IMR-90 (cell line): ENCODE measurements at regions not wholly inside any gene's neighbourhood (a gene's known extent, or its start where the extent isn't known, plus 50 kb on each side); places are given as distances from the start of the nearest gene placed in this dataset.

Experiments
- ATAC-seq: fragments of 200-7000 bp; cut with Tn5 transposase; 2 replicates; pipeline ENCODE4 v1.9.1; 2020; ENCODE audit warnings: low read depth, mild to moderate bottlenecking, moderate library complexity
- BruUV-seq: library from RNA; stranded (reverse); fragments of 400-500 nt; replicated peaks from 2 replicates; lab custom pipeline; 2021; lab: Mats Ljungman, UMichigan
- CTCF ChIA-PET: fragments of 300-600 bp; formaldehyde crosslinking; extraction: SDS; loops from one replicate; lab custom pipeline; 2021; ENCODE audit warnings: antibody characterized with exemption; lab: Yijun Ruan, JAX
- POLR2A ChIA-PET: fragments of 300-600 bp; sonication (Branson Sonifier 250); formaldehyde crosslinking; loops from one replicate; lab custom pipeline; 2022; ENCODE audit warnings: antibody characterized with exemption; ENCODE audit not compliant: unreplicated experiment; lab: Charles Lee
- DNase-seq: peaks from one replicate; pipeline ENCODE4 v3.0.0; 2013
- H2AFZ ChIP-seq: replicated peaks from 2 replicates; pipeline ENCODE3; 2013; ENCODE audit warnings: low read length, mild to moderate bottlenecking; ENCODE audit not compliant: poor library complexity
- H2AK5ac ChIP-seq: 2 replicates; pipeline ENCODE4 v1.6.1; 2013; ENCODE audit warnings: low read depth, low read length, inconsistent platforms
- H2AK9ac ChIP-seq: replicated peaks from 2 replicates; pipeline ENCODE3; 2013; ENCODE audit warnings: mild to moderate bottlenecking, low read depth, low read length, moderate library complexity; ENCODE audit not compliant: poor library complexity
- H2BK120ac ChIP-seq: 2 replicates; pipeline ENCODE4 v1.6.1; 2013; ENCODE audit warnings: low read depth, low read length, inconsistent platforms
- H2BK15ac ChIP-seq: 3 replicates; pipeline ENCODE4 v1.6.1; 2013; ENCODE audit warnings: low read depth, low read length, inconsistent platforms
- H2BK20ac ChIP-seq: 2 replicates; pipeline ENCODE4 v1.6.1; 2013; ENCODE audit warnings: low read depth, mild to moderate bottlenecking, inconsistent platforms, low read length, moderate library complexity
- H2BK5ac ChIP-seq: 2 replicates; pipeline ENCODE4 v1.6.1; 2013; ENCODE audit warnings: mild to moderate bottlenecking, low read depth, low read length, inconsistent platforms; ENCODE audit not compliant: poor library complexity, severe bottlenecking
- H3K14ac ChIP-seq: replicated peaks from 2 replicates; pipeline ENCODE4 v1.6.1; 2013; ENCODE audit warnings: low read depth, low read length, inconsistent platforms
- H3K18ac ChIP-seq: 2 replicates; pipeline ENCODE4 v1.6.1; 2013; ENCODE audit warnings: low read depth, low read length, control low read depth
- H3K23ac ChIP-seq: 2 replicates; pipeline ENCODE4 v1.6.1; 2013; ENCODE audit warnings: low read depth, low read length, inconsistent platforms
- H3K27ac ChIP-seq: 2 replicates; pipeline ENCODE4 v1.5.1; 2013; ENCODE audit warnings: mild to moderate bottlenecking, control low read depth, low read length; ENCODE audit not compliant: insufficient read depth
- H3K27me3 ChIP-seq: 2 replicates; pipeline ENCODE4 v1.6.1; 2013; ENCODE audit warnings: low read length; ENCODE audit not compliant: control insufficient read depth, insufficient read depth
- H3K36me3 ChIP-seq: 2 replicates; pipeline ENCODE4 v1.6.1; 2013; ENCODE audit warnings: low read length, mixed read lengths; ENCODE audit not compliant: control insufficient read depth, insufficient read depth
- H3K4ac ChIP-seq: 2 replicates; pipeline ENCODE4 v1.6.1; 2013; ENCODE audit warnings: low read depth, low read length, inconsistent platforms
- H3K4me1 ChIP-seq: 2 replicates; pipeline ENCODE4 v1.6.1; 2013; ENCODE audit warnings: low read length, mixed read lengths; ENCODE audit not compliant: control insufficient read depth, insufficient read depth
- H3K4me2 ChIP-seq: 2 replicates; pipeline ENCODE4 v1.6.1; 2013; ENCODE audit warnings: low read depth, mild to moderate bottlenecking, control low read depth, low read length, moderate library complexity
- H3K4me3 ChIP-seq: 2 replicates; pipeline ENCODE4 v1.5.1; 2013; ENCODE audit warnings: low read depth, mild to moderate bottlenecking, control low read depth, low read length, moderate library complexity; ENCODE audit not compliant: insufficient read depth
- H3K56ac ChIP-seq: 2 replicates; pipeline ENCODE4 v1.6.1; 2013; ENCODE audit warnings: low read length, inconsistent platforms; ENCODE audit not compliant: insufficient read depth; ENCODE audit errors: extremely low read depth
- H3K79me1 ChIP-seq, 2 experiments: 2 replicates each; pipeline ENCODE4 v1.6.1; 2013; ENCODE audit warnings: low read length in 2 of 2, inconsistent platforms in 1 of 2, low read depth in 1 of 2
- H3K9ac ChIP-seq: 2 replicates; pipeline ENCODE4 v1.6.1; 2013; ENCODE audit warnings: low read depth, low read length, control low read depth
- H3K9me1 ChIP-seq: 2 replicates; pipeline ENCODE4 v1.6.1; 2013; ENCODE audit warnings: low read length, inconsistent platforms; ENCODE audit not compliant: insufficient read depth
- H3K9me3 ChIP-seq: 2 replicates; pipeline ENCODE4 v1.6.1; 2013; ENCODE audit warnings: low read length; ENCODE audit not compliant: control insufficient read depth, insufficient read depth
- H4K20me1 ChIP-seq: 2 replicates; pipeline ENCODE4 v1.6.1; 2013; ENCODE audit warnings: low read length, inconsistent platforms; ENCODE audit not compliant: insufficient read depth
- H4K5ac ChIP-seq: 2 replicates; pipeline ENCODE4 v1.6.1; 2013; ENCODE audit warnings: mild to moderate bottlenecking, low read depth, low read length, control low read depth
- H4K8ac ChIP-seq, 2 experiments: 2 replicates each; pipeline ENCODE4 v1.6.1; 2013; ENCODE audit warnings: low read depth in 2 of 2, low read length in 2 of 2, control low read depth in 1 of 2, inconsistent platforms in 1 of 2
- H4K91ac ChIP-seq: 2 replicates; pipeline ENCODE4 v1.6.1; 2013; ENCODE audit warnings: low read depth, low read length, inconsistent platforms; ENCODE audit not compliant: insufficient read depth
- BHLHE40 ChIP-seq: fragments of 150-350 bp; IDR thresholded peaks from 2 replicates; pipeline ENCODE4 v1.6.1; 2016; ENCODE audit warnings: mild to moderate bottlenecking, low read depth, low read length
- CEBPB ChIP-seq: IDR thresholded peaks from 2 replicates; pipeline ENCODE4 v1.6.1; 2012; ENCODE audit warnings: low read depth, low read length, improper control_type of control experiment
- CHD1 ChIP-seq: IDR thresholded peaks from 2 replicates; pipeline ENCODE4 v1.6.1; 2012; ENCODE audit warnings: low read depth, low read length, improper control_type of control experiment
- CTCF ChIP-seq: conservative IDR thresholded peaks from 2 replicates; pipeline ENCODE4 v1.5.1; 2012; ENCODE audit warnings: mild to moderate bottlenecking, low read depth, low read length, improper control_type of control experiment
- ELK1 ChIP-seq: fragments of 150-350 bp; IDR thresholded peaks from 2 replicates; pipeline ENCODE4 v1.6.1; 2016; ENCODE audit warnings: low read depth, mild to moderate bottlenecking, low read length, moderate library complexity, borderline replicate concordance
- FOS ChIP-seq: fragments of 150-350 bp; IDR thresholded peaks from 2 replicates; pipeline ENCODE4 v1.6.1; 2016; ENCODE audit warnings: low read depth, low read length
- MAFK ChIP-seq: IDR thresholded peaks from 2 replicates; pipeline ENCODE4 v1.6.1; 2012; ENCODE audit warnings: low read depth, low read length, improper control_type of control experiment
- MAZ ChIP-seq: IDR thresholded peaks from 2 replicates; pipeline ENCODE4 v1.6.1; 2012; ENCODE audit warnings: low read depth, mild to moderate bottlenecking, low read length, improper control_type of control experiment, moderate library complexity, borderline replicate concordance
- MXI1 ChIP-seq: IDR thresholded peaks from 2 replicates; pipeline ENCODE4 v1.6.1; 2012; ENCODE audit warnings: low read depth, mild to moderate bottlenecking, low read length, moderate library complexity, borderline replicate concordance
- NFE2L2 ChIP-seq: fragments of 150-350 bp; IDR thresholded peaks from 2 replicates; pipeline ENCODE4 v1.6.1; 2016; ENCODE audit warnings: low read depth, mild to moderate bottlenecking, low read length
- POLR2A ChIP-seq: IDR thresholded peaks from 2 replicates; pipeline ENCODE4 v1.6.1; 2012; ENCODE audit warnings: mild to moderate bottlenecking, low read depth, low read length
- RAD21 ChIP-seq: IDR thresholded peaks from 2 replicates; pipeline ENCODE4 v1.6.1; 2012; ENCODE audit warnings: low read length, improper control_type of control experiment
- RCOR1 ChIP-seq: IDR thresholded peaks from 2 replicates; pipeline ENCODE4 v1.6.1; 2012; ENCODE audit warnings: mild to moderate bottlenecking, low read length, improper control_type of control experiment; ENCODE audit not compliant: insufficient replicate concordance
- RFX5 ChIP-seq: IDR thresholded peaks from 2 replicates; pipeline ENCODE4 v1.8.0; 2012; ENCODE audit warnings: low read depth, mild to moderate bottlenecking, low read length, moderate library complexity
- SMC3 ChIP-seq: fragments of 150-350 bp; IDR thresholded peaks from 2 replicates; pipeline ENCODE4 v1.6.1; 2016; ENCODE audit warnings: low read depth, mild to moderate bottlenecking, antibody characterized with exemption, low read length, moderate library complexity
- USF2 ChIP-seq: fragments of 150-350 bp; IDR thresholded peaks from 2 replicates; pipeline ENCODE4 v1.6.1; 2017; ENCODE audit warnings: mild to moderate bottlenecking, antibody characterized with exemption, low read length, low read depth
- WGBS, 2 experiments: methylation state at CpG; one replicate each; pipeline versions ENCODE4 v1.1.5 to v1.1.7; 2013; ENCODE audit warnings: missing lambda C conversion rate in 2 of 2; ENCODE audit not compliant: insufficient read length in 1 of 2; ENCODE audit errors: extremely low coverage in 2 of 2; 5-methylcytosine and 5-hydroxymethylcytosine counted together
- dilution Hi-C: fragments of 300-500 bp; cut with HindIII; formaldehyde crosslinking; loops from one replicate; pipeline ENCODE4 v1.14.3; 2018; ENCODE audit warnings: low sequenced_read_pairs; ENCODE audit not compliant: unreplicated experiment
- in situ Hi-C: fragments of 300-500 bp; cut with MboI; formaldehyde crosslinking; loops from 3 replicates; pipeline ENCODE4 v1.14.3; 2019; ENCODE audit warnings: low sequenced_read_pairs, inconsistent platforms, mixed read lengths
- intact Hi-C: fragments of 100-400 bp; cut with micrococcal nuclease; formaldehyde crosslinking; loops from 2 replicates; pipeline ENCODE4 v1.10.0; 2022

DNA sequence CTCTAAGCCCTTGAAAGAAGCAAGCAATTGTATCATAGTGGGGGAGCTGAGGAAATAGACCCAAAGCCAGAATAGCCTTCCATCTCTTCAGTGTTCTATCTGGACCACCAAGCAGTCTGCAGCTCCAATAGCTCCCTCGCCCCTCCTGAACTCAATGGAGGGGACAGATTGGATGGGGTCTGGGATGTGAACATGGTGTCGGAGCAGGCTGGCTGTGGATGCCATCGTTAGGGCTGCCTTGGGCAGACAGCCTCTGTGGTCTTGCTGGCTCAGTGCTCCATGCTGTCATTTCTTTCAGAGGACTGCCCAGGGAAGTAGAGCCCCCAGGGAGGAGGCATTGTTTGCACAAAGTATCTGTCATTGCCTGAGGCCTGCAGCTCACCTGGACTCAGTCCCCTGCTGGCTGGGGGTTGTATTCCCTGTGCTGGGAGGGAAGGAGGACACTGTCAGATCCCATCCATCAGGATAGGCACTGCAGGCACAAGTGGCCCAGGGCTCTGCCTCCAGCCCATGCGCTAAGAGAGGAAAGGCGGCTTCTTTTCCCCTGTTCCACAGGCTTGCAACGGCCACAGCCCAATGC is 537.7 kb downstream of the BUD13 start:
- no peak for TF ChIP-seq ELK1
- no peak for TF ChIP-seq CHD1
- TF ChIP-seq RCOR1, result no peak
- TF ChIP-seq CEBPB, result no peak
- no peak for TF ChIP-seq MXI1
- no peak for TF ChIP-seq CTCF
- TF ChIP-seq MAFK, result no peak
- TF ChIP-seq RAD21, result no peak
- no peak for TF ChIP-seq NFE2L2
- no peak for TF ChIP-seq BHLHE40
- no peak for TF ChIP-seq RFX5
- no peak for TF ChIP-seq FOS
- TF ChIP-seq USF2, result no peak
- no peak for TF ChIP-seq MAZ
- no peak for TF ChIP-seq SMC3
- TF ChIP-seq POLR2A, result no peak
- Histone ChIP-seq H3K4ac (no peak overlapping the region), H3K79me1 (no peaks in the 10 kb centered on the region), H3K18ac (no peak overlapping the region), H2BK120ac (no peak overlapping the region), H3K27ac (no peak overlapping the region), H4K91ac (no peak overlapping the region), H2AK9ac (no peak overlapping the region), H4K5ac (no peak overlapping the region), H2AK5ac (no peak overlapping the region), H2BK5ac (no peak overlapping the region), H3K9me3 (no peaks in the 10 kb centered on the region), H3K4me1 (no peaks in the 10 kb centered on the region), H3K36me3 (no peaks in the 10 kb centered on the region), H3K23ac (no peak overlapping the region), H3K14ac (no peak overlapping the region), H3K9me1 (no peaks in the 10 kb centered on the region), H4K20me1 (no peaks in the 10 kb centered on the region), H3K56ac (no peak overlapping the region), H4K8ac (no peak overlapping the region), H3K27me3 (no peaks in the 10 kb centered on the region), H2BK20ac (no peak overlapping the region), H3K4me3 (no peak overlapping the region), H2BK15ac (no peak overlapping the region), H3K9ac (no peak overlapping the region), H3K4me2 (no peak overlapping the region), H2AFZ (no peak overlapping the region)
- intact Hi-C loops (no loop called here), dilution Hi-C loops (no loop called here), in situ Hi-C loops (no loop called here)
- CTCF ChIA-PET, result no interaction called here
- 20% methylated on average over 1 of the region's 6 CpGs; no CpG with 5 or more reads in 1 of the 2 experiments for WGBS, 2 experiments
- POLR2A ChIA-PET, result no interaction called here
- ATAC-seq, result no peak
- DNase-seq, result no peak
- BruUV-seq, result no TSS peak
